Retinal pigment epithelial cell (primary cell): ENCODE measurements at regions not wholly inside any gene's neighbourhood (a gene's known extent, or its start where the extent isn't known, plus 50 kb on each side); places are given as distances from the start of the nearest gene placed in this dataset.

Experiments used
- DNase-seq: peaks from one replicate; pipeline ENCODE4 v3.0.0-alpha.2; 2010; ENCODE audit warnings: low read depth
- H3K4me3 ChIP-seq: 2 replicates; pipeline ENCODE4 v1.5.1; 2011; ENCODE audit warnings: mild to moderate bottlenecking, low read length, control low read depth, moderate library complexity
- TF ChIP-seq, protein P1 (sequence below): conservative IDR thresholded peaks from 2 replicates; pipeline ENCODE4 v1.5.1; 2011; ENCODE audit warnings: low read depth, low read length, control low read depth, inconsistent platforms

- DNase-seq, result no peak
- TF ChIP-seq, protein P1, sequence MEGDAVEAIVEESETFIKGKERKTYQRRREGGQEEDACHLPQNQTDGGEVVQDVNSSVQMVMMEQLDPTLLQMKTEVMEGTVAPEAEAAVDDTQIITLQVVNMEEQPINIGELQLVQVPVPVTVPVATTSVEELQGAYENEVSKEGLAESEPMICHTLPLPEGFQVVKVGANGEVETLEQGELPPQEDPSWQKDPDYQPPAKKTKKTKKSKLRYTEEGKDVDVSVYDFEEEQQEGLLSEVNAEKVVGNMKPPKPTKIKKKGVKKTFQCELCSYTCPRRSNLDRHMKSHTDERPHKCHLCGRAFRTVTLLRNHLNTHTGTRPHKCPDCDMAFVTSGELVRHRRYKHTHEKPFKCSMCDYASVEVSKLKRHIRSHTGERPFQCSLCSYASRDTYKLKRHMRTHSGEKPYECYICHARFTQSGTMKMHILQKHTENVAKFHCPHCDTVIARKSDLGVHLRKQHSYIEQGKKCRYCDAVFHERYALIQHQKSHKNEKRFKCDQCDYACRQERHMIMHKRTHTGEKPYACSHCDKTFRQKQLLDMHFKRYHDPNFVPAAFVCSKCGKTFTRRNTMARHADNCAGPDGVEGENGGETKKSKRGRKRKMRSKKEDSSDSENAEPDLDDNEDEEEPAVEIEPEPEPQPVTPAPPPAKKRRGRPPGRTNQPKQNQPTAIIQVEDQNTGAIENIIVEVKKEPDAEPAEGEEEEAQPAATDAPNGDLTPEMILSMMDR, result no peak
- no peak overlapping the region for H3K4me3 ChIP-seq
Measured at GRCh38 chr12:97748298-97748697, 285.7 kb downstream of the RMST start.

GRCh38 chr12:97751704-97752103 lies 289.1 kb downstream of the RMST start:
- no peak for DNase-seq
- TF ChIP-seq, protein P1, result no peak
- no peak overlapping the region for H3K4me3 ChIP-seq

DNA sequence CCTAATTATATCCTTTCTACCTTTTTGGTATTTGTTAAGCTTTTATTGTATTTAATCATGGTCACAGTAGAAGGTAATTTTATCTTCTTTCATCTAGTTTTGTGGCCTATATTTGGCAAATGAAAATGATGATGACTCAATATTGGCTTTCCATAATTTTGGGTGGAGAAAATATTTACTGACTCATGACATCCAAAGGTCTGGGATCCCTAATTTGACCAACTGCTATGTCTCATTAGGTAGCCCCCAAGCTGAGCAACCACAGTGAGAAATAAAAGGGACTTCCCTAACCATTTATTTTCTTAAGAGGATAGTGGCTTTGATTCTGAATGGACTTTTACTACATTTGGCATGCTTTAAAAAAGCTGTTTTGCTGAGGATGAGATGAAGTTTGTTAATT lies 289.5 kb downstream of the RMST start:
- DNase-seq, result no peak
- TF ChIP-seq, protein P1, result no peak
- H3K4me3 ChIP-seq, result no peak overlapping the region

- no peak overlapping the region for H3K4me3 ChIP-seq
- DNase-seq, result no peak
- TF ChIP-seq, protein P1, result no peak
Measured at GRCh38 chr12:97753332-97753731, 290.7 kb downstream of the RMST start.

DNA sequence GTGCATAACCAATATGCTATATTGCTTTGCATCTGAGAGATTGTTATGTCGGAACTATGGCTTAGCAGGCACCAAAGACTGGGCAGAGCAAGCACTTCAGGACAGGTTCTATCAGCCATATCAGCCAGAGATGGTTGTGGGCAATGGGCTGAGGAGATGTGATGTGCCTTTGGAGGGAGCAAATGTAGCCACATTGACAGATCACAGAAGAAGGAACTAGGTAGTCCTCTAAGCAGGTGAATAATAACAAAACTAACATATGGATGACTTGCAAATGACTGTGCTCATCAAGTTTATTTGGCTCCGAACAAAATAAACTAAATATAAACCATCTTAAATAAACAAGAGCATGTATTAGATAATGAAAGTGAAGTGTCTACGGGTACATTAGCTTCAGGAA lies 291.7 kb downstream of the RMST start:
- TF ChIP-seq, protein P1, result no peak
- no peak overlapping the region for H3K4me3 ChIP-seq
- DNase-seq, result no peak

GRCh38 chr12:97756066-97756666 lies 293.6 kb downstream of the RMST start:
- no peak for DNase-seq
- TF ChIP-seq, protein P1, result no peak
- no peak overlapping the region for H3K4me3 ChIP-seq

DNA sequence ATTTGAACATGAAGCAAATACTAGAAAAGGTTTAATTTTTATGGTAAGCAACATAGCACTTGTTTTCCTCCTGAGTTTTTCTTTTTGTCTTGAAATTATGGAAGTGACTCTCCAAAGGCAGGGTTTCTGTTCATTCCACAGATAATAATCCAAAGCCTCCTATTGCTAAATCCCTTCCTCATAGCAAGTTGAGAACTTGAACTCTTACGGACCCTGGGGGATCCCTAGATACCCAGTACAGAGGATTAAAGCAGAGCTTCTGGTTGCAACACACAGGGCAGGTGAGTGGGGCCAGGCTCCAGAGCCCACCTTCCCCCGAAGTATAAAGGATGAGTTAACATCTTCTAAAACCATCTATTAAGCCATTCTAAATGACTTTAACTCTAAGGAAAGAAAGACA lies 294.1 kb downstream of the RMST start:
- no peak overlapping the region for H3K4me3 ChIP-seq
- no peak for DNase-seq
- TF ChIP-seq, protein P1, result no peak
